Esophagus muscularis mucosa (tissue), 3 donors: ENCODE measurements at regions not wholly inside any gene's neighbourhood (a gene's known extent, or its start where the extent isn't known, plus 50 kb on each side); places are given as distances from the start of the nearest gene placed in this dataset.

Source experiments
- POLR2A ChIP-seq: fragments of 450-650 bp; IDR thresholded peaks from one replicate; pipeline ENCODE4 v1.6.1; 2017; ENCODE audit warnings: antibody characterized with exemption, moderate library complexity, mild to moderate bottlenecking, low read depth
- POLR2AphosphoS5 ChIP-seq, 2 donors: sonication (generic); formaldehyde crosslinking; IDR thresholded peaks; one replicate each; pipeline ENCODE4 v1.6.1; 2017; ENCODE audit warnings: antibody characterized with exemption in 2 of 2
- TF ChIP-seq, protein P1 (sequence below), 3 experiments: fragments of 200-600 bp in 2 of 3; fragments of 450-650 bp in 1 of 3; sonication (generic) in 2 of 3; IDR thresholded peaks; one replicate each; pipeline ENCODE4 v1.5.1; 2017 to 2019; ENCODE audit warnings: antibody characterized with exemption in 3 of 3, mild to moderate bottlenecking in 2 of 3, moderate library complexity in 1 of 3

DNA sequence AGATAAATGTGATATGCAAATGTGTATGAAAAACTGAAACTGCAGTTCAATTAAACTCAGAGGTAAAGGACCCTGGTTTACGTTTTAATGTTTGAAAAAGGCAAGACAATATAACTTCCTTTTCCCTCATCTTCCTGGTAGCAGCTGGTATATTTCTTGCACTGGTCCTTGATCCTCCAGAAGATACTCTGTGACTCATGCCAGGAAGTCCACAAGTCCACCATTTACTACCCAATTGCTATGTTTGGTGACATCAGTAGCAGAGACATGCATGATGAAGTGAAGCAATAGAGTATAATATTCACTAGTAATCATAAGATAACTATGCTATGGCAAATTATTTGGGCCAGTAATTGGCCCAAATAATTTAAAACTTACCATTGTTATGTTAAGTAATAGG is 774.5 kb upstream of the NEGR1 start:
- TF ChIP-seq, protein P1, sequence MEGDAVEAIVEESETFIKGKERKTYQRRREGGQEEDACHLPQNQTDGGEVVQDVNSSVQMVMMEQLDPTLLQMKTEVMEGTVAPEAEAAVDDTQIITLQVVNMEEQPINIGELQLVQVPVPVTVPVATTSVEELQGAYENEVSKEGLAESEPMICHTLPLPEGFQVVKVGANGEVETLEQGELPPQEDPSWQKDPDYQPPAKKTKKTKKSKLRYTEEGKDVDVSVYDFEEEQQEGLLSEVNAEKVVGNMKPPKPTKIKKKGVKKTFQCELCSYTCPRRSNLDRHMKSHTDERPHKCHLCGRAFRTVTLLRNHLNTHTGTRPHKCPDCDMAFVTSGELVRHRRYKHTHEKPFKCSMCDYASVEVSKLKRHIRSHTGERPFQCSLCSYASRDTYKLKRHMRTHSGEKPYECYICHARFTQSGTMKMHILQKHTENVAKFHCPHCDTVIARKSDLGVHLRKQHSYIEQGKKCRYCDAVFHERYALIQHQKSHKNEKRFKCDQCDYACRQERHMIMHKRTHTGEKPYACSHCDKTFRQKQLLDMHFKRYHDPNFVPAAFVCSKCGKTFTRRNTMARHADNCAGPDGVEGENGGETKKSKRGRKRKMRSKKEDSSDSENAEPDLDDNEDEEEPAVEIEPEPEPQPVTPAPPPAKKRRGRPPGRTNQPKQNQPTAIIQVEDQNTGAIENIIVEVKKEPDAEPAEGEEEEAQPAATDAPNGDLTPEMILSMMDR (IDR thresholded peaks at IDR 0.05), result no peak
- no peak for TF ChIP-seq POLR2A
- no peak for TF ChIP-seq POLR2AphosphoS5 (IDR thresholded peaks at IDR 0.05)
